CD4-positive, CD25-positive, alpha-beta regulatory T cell (primary cell): ENCODE measurements at regions not wholly inside any gene's neighbourhood (a gene's known extent, or its start where the extent isn't known, plus 50 kb on each side); places are given as distances from the start of the nearest gene placed in this dataset.
"Not testable (repeated sequence)": the region's sequence is repeated elsewhere in the genome, so short reads cannot be mapped to it uniquely, and the experiment has no call there.

ENCODE experiments used
- ATAC-seq, 2 donors: fragments of 150-1000 bp; cut with Tn5 transposase; one replicate each; pipeline ENCODE4 v1.10.0; 2021; ENCODE audit warnings: low read depth in 2 of 2, moderate number of reproducible peaks in 2 of 2, moderate library complexity in 1 of 2
- DNase-seq, 3 donors: peaks; one replicate each; pipeline versions ENCODE4 v3.0.0 to v3.0.0-alpha.2; 2012 to 2022; ENCODE audit warnings: mixed read lengths in 1 of 3
- H3K27ac ChIP-seq: one replicate; pipeline ENCODE4 v1.7.0; 2013; ENCODE audit warnings: mild to moderate bottlenecking, low read length; ENCODE audit not compliant: insufficient read depth, poor library complexity, severe bottlenecking
- H3K27me3 ChIP-seq: one replicate; pipeline ENCODE4 v1.7.0; 2013; ENCODE audit warnings: low read length; ENCODE audit not compliant: control insufficient read depth, insufficient read depth
- H3K36me3 ChIP-seq: one replicate; pipeline ENCODE4 v1.7.0; 2013; ENCODE audit warnings: mild to moderate bottlenecking, low read length, moderate library complexity; ENCODE audit not compliant: control insufficient read depth, insufficient read depth
- H3K4me1 ChIP-seq: 2 replicates; pipeline ENCODE4 v1.7.0; 2013; ENCODE audit warnings: mild to moderate bottlenecking, low read length; ENCODE audit not compliant: insufficient read depth, control insufficient read depth, poor library complexity, severe bottlenecking
- H3K4me3 ChIP-seq: one replicate; pipeline ENCODE4 v1.7.0; 2013; ENCODE audit warnings: low read depth, mild to moderate bottlenecking, low read length, moderate library complexity
- H3K9me3 ChIP-seq, 2 experiments: 1 replicate in 1 of 2; 2 replicates in 1 of 2; pipeline ENCODE4 v1.7.0; 2013; ENCODE audit warnings: low read length in 2 of 2, mild to moderate bottlenecking in 1 of 2, moderate library complexity in 1 of 2; ENCODE audit not compliant: control insufficient read depth in 2 of 2
- H3K27ac Mint-ChIP-seq, 3 donors: one replicate each; pipeline ENCODE4 v1.8.0; 2020 to 2022; ENCODE audit warnings: mild to moderate bottlenecking in 3 of 3, mixed read lengths in 3 of 3, moderate library complexity in 2 of 3
- H3K27me3 Mint-ChIP-seq: one replicate; pipeline ENCODE4 v1.8.0; 2022; ENCODE audit warnings: mild to moderate bottlenecking, mixed read lengths
- H3K36me3 Mint-ChIP-seq: one replicate; pipeline ENCODE4 v1.8.0; 2020; ENCODE audit warnings: mixed read lengths
- H3K4me1 Mint-ChIP-seq, 4 donors: one replicate each; pipeline ENCODE4 v1.8.0; 2020 to 2022; ENCODE audit warnings: mixed read lengths in 4 of 4, mild to moderate bottlenecking in 1 of 4
- H3K4me3 Mint-ChIP-seq, 4 donors: one replicate each; pipeline ENCODE4 v1.8.0; 2020 to 2022; ENCODE audit warnings: mild to moderate bottlenecking in 4 of 4, mixed read lengths in 4 of 4, moderate library complexity in 3 of 4
- H3K9me3 Mint-ChIP-seq, 7 donors: one replicate each; pipeline ENCODE4 v1.8.0; 2020 to 2022; ENCODE audit warnings: mixed read lengths in 7 of 7, mild to moderate bottlenecking in 3 of 7, moderate library complexity in 2 of 7

DNA sequence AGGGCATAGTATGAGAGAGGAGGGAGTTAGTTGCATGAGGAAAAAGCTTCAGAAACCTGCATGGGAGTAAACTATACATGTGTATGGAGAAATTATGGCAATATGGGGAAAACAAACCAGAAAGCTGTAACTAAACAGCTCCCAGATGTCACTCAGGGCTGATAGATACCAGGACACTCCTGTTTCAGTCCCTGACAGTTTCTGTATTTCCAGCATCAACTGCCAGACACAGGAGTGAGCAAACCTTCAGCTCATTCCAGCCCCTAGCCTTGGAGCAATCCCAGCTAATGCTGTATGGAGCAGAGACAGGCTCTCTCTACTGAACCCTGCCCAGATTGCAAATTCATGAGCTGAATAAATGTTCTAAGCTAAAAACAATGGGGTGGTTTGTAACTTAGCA is 382.9 kb upstream of the MAGEB18 start:
- no peak overlapping the region for H3K4me3 ChIP-seq
- Mint-ChIP-seq H3K36me3 (no peaks in the 10 kb centered on the region), H3K9me3 (peaks cover 0 to 3% (median 0%) of the 10 kb centered on the region in 7 donors), H3K4me3 (no peak overlapping the region), H3K27ac (no peak overlapping the region), H3K4me1 (no peaks in the 10 kb centered on the region), H3K27me3 (no peaks in the 10 kb centered on the region)
- H3K27ac ChIP-seq: no peak overlapping the region
- peaks cover 0 to under 1% of the 10 kb centered on the region in 2 experiments for H3K9me3 ChIP-seq
- H3K4me1 ChIP-seq: no peaks in the 10 kb centered on the region
- ATAC-seq (no peak), DNase-seq (no peak)
- no peaks in the 10 kb centered on the region for H3K36me3 ChIP-seq
- no peaks in the 10 kb centered on the region for H3K27me3 ChIP-seq

DNA sequence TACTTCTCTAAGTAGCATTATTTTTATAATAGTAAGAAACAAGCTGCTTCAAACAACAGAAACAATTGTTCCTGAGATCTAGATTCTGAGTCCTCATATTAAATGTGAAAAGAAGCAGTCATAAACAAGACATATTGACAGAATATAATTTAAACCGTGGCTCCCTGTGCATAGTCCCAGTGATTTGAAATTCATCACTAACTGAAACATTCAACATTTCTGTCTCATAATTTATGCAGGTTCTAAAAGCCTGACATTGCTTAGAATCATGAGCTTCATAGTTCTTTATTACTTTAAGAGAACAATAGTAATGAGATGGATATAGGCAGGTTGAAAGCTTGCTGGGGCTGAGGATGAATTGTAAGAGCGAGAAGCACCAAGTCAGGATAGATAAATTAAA is 375.5 kb upstream of the MAGEB18 start:
- H3K36me3 ChIP-seq: no peaks in the 10 kb centered on the region
- peaks cover 0 to 3% (median 0%) of the 10 kb centered on the region in 7 donors for H3K9me3 Mint-ChIP-seq
- no peaks in the 10 kb centered on the region for H3K4me1 ChIP-seq
- no peak overlapping the region for H3K27ac ChIP-seq
- H3K36me3 Mint-ChIP-seq: no peaks in the 10 kb centered on the region
- H3K4me1 Mint-ChIP-seq: no peaks in the 10 kb centered on the region
- H3K9me3 ChIP-seq: peaks cover 0 to 2% of the 10 kb centered on the region in 2 experiments
- no peak for DNase-seq
- no peak overlapping the region for H3K27ac Mint-ChIP-seq
- H3K27me3 ChIP-seq: no peaks in the 10 kb centered on the region
- H3K4me3 Mint-ChIP-seq: no peak overlapping the region
- no peak overlapping the region for H3K4me3 ChIP-seq
- ATAC-seq: no peak
- no peaks in the 10 kb centered on the region for H3K27me3 Mint-ChIP-seq

DNA sequence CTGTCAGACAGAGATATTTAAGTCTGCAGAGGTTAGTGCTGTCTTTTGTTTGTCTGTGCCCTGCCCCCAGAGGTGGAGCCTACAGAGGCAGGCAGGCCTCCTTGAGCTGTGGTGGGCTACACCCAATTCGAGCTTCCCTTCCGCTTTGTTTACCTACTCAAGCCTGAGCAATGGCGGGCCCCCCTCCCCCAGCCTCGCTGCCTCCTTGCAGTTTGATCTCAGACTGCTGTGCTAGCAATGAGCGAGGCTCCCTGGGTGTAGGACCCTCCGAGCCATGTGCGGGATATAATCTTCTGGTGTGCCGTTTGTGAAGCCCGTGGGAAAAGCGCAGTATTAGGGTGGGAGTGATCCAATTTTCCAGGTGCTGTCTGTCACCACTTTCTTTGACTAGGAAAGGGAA is 366.3 kb upstream of the MAGEB18 start:
- H3K27ac ChIP-seq, H3K36me3 ChIP-seq, H3K9me3 ChIP-seq, H3K27ac Mint-ChIP-seq, H3K27me3 Mint-ChIP-seq, DNase-seq, H3K4me1 ChIP-seq, H3K4me3 ChIP-seq, H3K4me1 Mint-ChIP-seq, H3K36me3 Mint-ChIP-seq, H3K4me3 Mint-ChIP-seq, H3K27me3 ChIP-seq, ATAC-seq: not testable (repeated sequence)
- H3K9me3 Mint-ChIP-seq: peaks cover 0 to 10% (median 3%) of the 10 kb centered on the region in 7 donors

DNA sequence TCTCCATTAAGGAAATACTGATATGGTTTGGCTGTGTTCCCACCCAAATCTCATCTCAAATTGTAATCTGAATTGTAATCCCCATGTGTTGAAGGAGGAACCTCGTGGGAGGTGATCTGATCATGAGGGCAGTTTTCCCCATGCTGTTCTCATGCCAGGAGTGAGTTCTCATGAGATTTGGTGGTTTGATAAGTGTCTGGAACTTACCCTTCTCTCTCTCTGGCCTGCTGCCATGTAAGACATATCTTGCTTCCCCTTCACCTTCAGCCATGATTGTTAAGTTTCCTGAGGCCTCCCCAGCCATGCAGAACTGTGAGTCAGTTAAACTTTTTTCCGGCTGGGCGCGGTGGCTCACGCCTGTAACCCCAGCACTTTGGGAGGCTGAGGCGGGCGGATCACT is 340.3 kb upstream of the MAGEB18 start:
- not testable (repeated sequence) for H3K9me3 Mint-ChIP-seq, H3K27me3 Mint-ChIP-seq, H3K27ac Mint-ChIP-seq, H3K27ac ChIP-seq, H3K4me1 Mint-ChIP-seq, H3K36me3 ChIP-seq, H3K36me3 Mint-ChIP-seq, H3K27me3 ChIP-seq, ATAC-seq, DNase-seq, H3K4me3 Mint-ChIP-seq, H3K9me3 ChIP-seq, H3K4me1 ChIP-seq, H3K4me3 ChIP-seq

DNA sequence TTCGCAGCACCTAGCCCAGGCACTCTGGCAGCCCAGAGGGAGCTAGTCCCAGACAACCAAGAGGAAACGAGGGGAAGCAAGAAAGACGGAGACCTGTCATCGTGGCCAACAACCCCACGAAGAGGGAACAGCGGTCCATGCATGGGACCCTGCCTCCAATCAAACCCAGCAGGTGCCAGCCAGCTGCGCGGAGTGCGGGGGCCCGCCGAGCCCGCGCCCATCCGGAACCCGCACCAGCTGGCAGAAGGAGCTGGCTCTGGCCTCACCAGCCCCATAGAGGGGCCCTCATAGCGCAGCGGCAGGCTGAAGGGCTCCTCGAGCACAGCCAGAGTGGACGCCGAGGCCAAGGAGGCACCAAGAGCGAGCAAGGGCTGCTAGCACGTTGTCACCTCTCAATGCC is 332.4 kb upstream of the MAGEB18 start:
- Histone ChIP-seq H3K9me3 (no peaks in the 10 kb centered on the region), H3K27ac (no peak overlapping the region), H3K4me1 (no peaks in the 10 kb centered on the region), H3K27me3 (no peaks in the 10 kb centered on the region), H3K4me3 (no peak overlapping the region), H3K36me3 (no peaks in the 10 kb centered on the region)
- Mint-ChIP-seq H3K4me1 (no peaks in the 10 kb centered on the region), H3K9me3 (peaks cover 0 to 10% (median 2%) of the 10 kb centered on the region in 7 donors), H3K27me3 (no peaks in the 10 kb centered on the region), H3K36me3 (no peaks in the 10 kb centered on the region), H3K27ac (no peak overlapping the region), H3K4me3 (no peak overlapping the region)
- ATAC-seq (no peak), DNase-seq (no peak)

DNA sequence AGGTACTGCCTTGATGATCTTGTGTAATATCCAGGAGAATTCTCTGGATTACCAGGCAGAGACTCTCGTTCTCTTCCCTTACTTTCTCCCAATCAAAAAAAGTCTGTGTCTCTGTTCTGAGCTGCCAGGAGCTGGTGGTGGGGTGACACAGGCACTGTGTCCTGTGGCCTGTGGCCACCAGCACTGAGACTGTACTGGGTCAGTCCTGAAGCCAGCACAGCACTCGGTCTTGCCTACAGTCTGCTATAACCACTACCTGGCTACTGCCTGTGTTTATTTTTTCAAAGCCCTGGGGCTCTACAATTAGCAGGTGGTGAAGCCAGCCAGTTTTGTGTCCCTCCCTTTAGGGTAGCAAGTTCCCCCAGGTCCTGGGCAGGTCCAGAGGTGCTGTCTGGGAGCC is 331.1 kb upstream of the MAGEB18 start:
- no peak for DNase-seq
- H3K27ac Mint-ChIP-seq: no peak overlapping the region
- H3K9me3 Mint-ChIP-seq: peaks cover 0 to 11% (median 2%) of the 10 kb centered on the region in 7 donors
- Histone ChIP-seq H3K27me3 (no peaks in the 10 kb centered on the region), H3K4me1 (no peaks in the 10 kb centered on the region), H3K27ac (no peak overlapping the region), H3K9me3 (peaks cover 0 to 3% of the 10 kb centered on the region in 2 experiments), H3K36me3 (no peaks in the 10 kb centered on the region), H3K4me3 (no peak overlapping the region)
- H3K4me1 Mint-ChIP-seq: no peaks in the 10 kb centered on the region
- no peaks in the 10 kb centered on the region for H3K27me3 Mint-ChIP-seq
- ATAC-seq: no peak
- H3K36me3 Mint-ChIP-seq: no peaks in the 10 kb centered on the region
- H3K4me3 Mint-ChIP-seq: no peak overlapping the region

DNA sequence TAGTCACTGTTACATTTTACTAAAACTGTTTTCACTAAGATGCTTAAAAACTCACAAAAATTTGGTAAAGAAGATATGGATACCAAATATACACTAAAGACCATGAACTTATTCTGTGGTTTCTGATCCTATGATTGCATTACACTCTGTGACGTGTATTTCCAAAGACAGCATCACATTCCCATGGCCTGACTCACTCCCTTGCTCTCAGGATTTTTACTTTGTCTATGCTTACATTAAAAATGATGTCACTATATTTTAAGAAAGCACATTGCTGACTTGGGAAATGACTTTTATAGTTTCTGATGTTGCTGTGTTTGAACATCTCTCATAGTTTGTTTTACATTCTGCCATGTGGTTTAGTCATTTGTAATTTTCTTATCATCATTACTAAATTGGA is 327.9 kb upstream of the MAGEB18 start:
- H3K27ac Mint-ChIP-seq: no peak overlapping the region
- H3K4me3 Mint-ChIP-seq: no peak overlapping the region
- Histone ChIP-seq H3K36me3 (no peaks in the 10 kb centered on the region), H3K27ac (no peak overlapping the region), H3K4me3 (no peak overlapping the region), H3K27me3 (no peaks in the 10 kb centered on the region), H3K4me1 (no peaks in the 10 kb centered on the region), H3K9me3 (peaks cover 2 to 3% of the 10 kb centered on the region in 2 experiments)
- peaks cover 0 to 7% (median 0%) of the 10 kb centered on the region in 7 donors for H3K9me3 Mint-ChIP-seq
- ATAC-seq: no peak
- no peaks in the 10 kb centered on the region for H3K4me1 Mint-ChIP-seq
- no peaks in the 10 kb centered on the region for H3K27me3 Mint-ChIP-seq
- no peaks in the 10 kb centered on the region for H3K36me3 Mint-ChIP-seq
- no peak for DNase-seq

DNA sequence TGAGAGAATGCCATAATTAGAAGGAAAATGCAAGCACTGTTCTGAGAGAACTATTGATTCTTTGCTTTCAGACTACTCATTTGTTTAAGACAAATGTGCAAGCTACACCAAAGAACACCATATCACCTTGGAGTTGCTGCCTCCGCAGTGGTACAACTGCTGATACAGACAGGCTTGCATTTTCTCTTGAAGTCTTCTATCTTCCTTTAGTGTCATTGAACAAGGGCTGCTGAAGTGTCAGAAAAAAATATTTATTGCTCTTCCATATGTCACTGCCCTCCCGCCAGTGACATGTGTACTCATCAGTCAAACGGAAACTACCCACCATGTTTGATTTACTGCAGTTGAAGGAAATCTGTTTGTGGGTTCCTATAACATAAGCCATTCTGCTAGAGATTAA is 318.3 kb upstream of the MAGEB18 start:
- Histone ChIP-seq H3K27me3 (no peaks in the 10 kb centered on the region), H3K36me3 (no peaks in the 10 kb centered on the region), H3K4me3 (no peak overlapping the region), H3K9me3 (no peaks in the 10 kb centered on the region), H3K4me1 (no peaks in the 10 kb centered on the region), H3K27ac (no peak overlapping the region)
- Mint-ChIP-seq H3K4me3 (no peak overlapping the region), H3K27me3 (no peaks in the 10 kb centered on the region), H3K36me3 (no peaks in the 10 kb centered on the region), H3K9me3 (peaks cover 0 to 8% (median 3%) of the 10 kb centered on the region in 7 donors), H3K4me1 (no peaks in the 10 kb centered on the region), H3K27ac (no peak overlapping the region)
- ATAC-seq (no peak), DNase-seq (no peak)
